A549 (cell line): ENCODE measurements at regions not wholly inside any gene's neighbourhood (a gene's known extent, or its start where the extent isn't known, plus 50 kb on each side); places are given as distances from the start of the nearest gene placed in this dataset.
A peak's percentile ranks its signal among the peaks of the same experiment; 100 is the strongest.

Source experiments
- ATAC-seq, 2 experiments: fragments of 200-7000 bp in 1 of 2; fragments of >200 bp in 1 of 2; cut with Nextera tagmentation in 1 of 2; cut with Tn5 transposase in 1 of 2; 3 replicates each; pipeline versions ENCODE4 v1.8.0 to v1.9.1; 2018 to 2020; ENCODE audit warnings: mild to moderate bottlenecking in 1 of 2, moderate library complexity in 1 of 2
- CTCF ChIA-PET: fragments of 300-600 bp; sonication (Branson Sonifier 250); formaldehyde crosslinking; extraction: SDS; loops from one replicate; lab custom pipeline; 2021; ENCODE audit warnings: antibody characterized with exemption, inconsistent platforms; lab: Yijun Ruan, JAX
- POLR2A ChIA-PET: fragments of 350-600 bp; formaldehyde crosslinking; extraction: SDS; loops from one replicate; lab custom pipeline; 2021; ENCODE audit warnings: antibody characterized with exemption, inconsistent platforms; lab: Yijun Ruan, JAX
- DNase-seq, 2 experiments: peaks; one replicate each; pipeline versions ENCODE4 v3.0.0 to v3.0.0-alpha.2; 2011 to 2016; ENCODE audit warnings: low read depth in 1 of 2, low spot score in 1 of 2
- FAIRE-seq: peaks from 2 replicates; lab custom pipeline; 2011; peaks lifted over from hg19 to GRCh38; lab: Jason Lieb, UNC
- H3K27ac ChIP-seq, 2 experiments: fragments of >200 bp; sonication (Bioruptor Twin); formaldehyde crosslinking; 3 replicates each; pipeline ENCODE4 v1.5.1; 2016 to 2017
- H3K4me1 ChIP-seq: fragments of >200 bp; sonication (Bioruptor Twin); formaldehyde crosslinking; 3 replicates; pipeline ENCODE4 v1.6.1; 2016
- H3K4me2 ChIP-seq: fragments of >200 bp; sonication (Bioruptor Twin); formaldehyde crosslinking; 3 replicates; pipeline ENCODE4 v1.6.1; 2016
- H3K4me3 ChIP-seq: fragments of >200 bp; sonication (Bioruptor Twin); formaldehyde crosslinking; 3 replicates; pipeline ENCODE4 v1.5.1; 2016
- H3K9me3 ChIP-seq: fragments of >200 bp; sonication (Bioruptor Twin); formaldehyde crosslinking; 3 replicates; pipeline ENCODE4 v1.6.1; 2016
- BCL3 ChIP-seq: fragments of >200 bp; sonication (Bioruptor Twin); formaldehyde crosslinking; IDR thresholded peaks from 3 replicates; pipeline ENCODE4 v1.6.1; 2016
- BHLHE40 ChIP-seq: IDR thresholded peaks from 2 replicates; pipeline ENCODE4 v1.6.1; 2012; ENCODE audit warnings: low read depth, low read length, inconsistent platforms
- E2F6 ChIP-seq: IDR thresholded peaks from 2 replicates; pipeline ENCODE4 v1.6.1; 2012; ENCODE audit warnings: low read depth, borderline replicate concordance
- EHF ChIP-seq: fragments of 250-450 bp; sonication (Bioruptor Pico); IDR thresholded peaks from 2 replicates; pipeline ENCODE4 v1.5.0; 2020; ENCODE audit warnings: mild to moderate bottlenecking
- EP300 ChIP-seq, 2 experiments: fragments of >200 bp; sonication (Bioruptor Twin); formaldehyde crosslinking; IDR thresholded peaks; 2 replicates in 1 of 2; 3 replicates in 1 of 2; pipeline ENCODE4 v1.6.1; 2016 to 2017
- ESRRA ChIP-seq: fragments of 150-350 bp; IDR thresholded peaks from 2 replicates; pipeline ENCODE4 v1.6.1; 2014; ENCODE audit warnings: mild to moderate bottlenecking, low read length, borderline replicate concordance
- FOSL2 ChIP-seq, 2 experiments: fragments of 450-650 bp in 1 of 2; fragments of >200 bp in 1 of 2; sonication (Bioruptor Twin) in 1 of 2; formaldehyde crosslinking; IDR thresholded peaks; 2 replicates each; pipeline versions ENCODE4 v1.5.0 to v1.6.1; 2016 to 2020; ENCODE audit warnings: mild to moderate bottlenecking in 1 of 2, moderate library complexity in 1 of 2
- GATA3 ChIP-seq: IDR thresholded peaks from 2 replicates; pipeline ENCODE4 v1.6.1; 2012; ENCODE audit warnings: borderline replicate concordance
- HDAC2 ChIP-seq: fragments of 200-600 bp; sonication (generic); IDR thresholded peaks from 2 replicates; pipeline ENCODE4 v1.6.1; 2016
- HEYL ChIP-seq: fragments of 250-450 bp; sonication (Bioruptor Pico); IDR thresholded peaks from 2 replicates; pipeline ENCODE4 v1.8.0; 2021; ENCODE audit warnings: mild to moderate bottlenecking, moderate library complexity
- HOXB5 ChIP-seq: fragments of 250-450 bp; sonication (Bioruptor Pico); IDR thresholded peaks from 2 replicates; pipeline ENCODE4 v1.5.0; 2020; ENCODE audit warnings: mild to moderate bottlenecking, moderate library complexity
- JUN ChIP-seq, 2 experiments: fragments of >200 bp; sonication (Bioruptor Twin); formaldehyde crosslinking; IDR thresholded peaks; 2 replicates in 1 of 2; 3 replicates in 1 of 2; pipeline ENCODE4 v1.6.1; 2016 to 2017
- PBX3 ChIP-seq: IDR thresholded peaks from 2 replicates; pipeline ENCODE4 v1.6.1; 2012
- POLR2AphosphoS2 ChIP-seq: conservative IDR thresholded peaks from 2 replicates; pipeline ENCODE4 v1.6.1; 2012; ENCODE audit warnings: low read length, improper control_type of control experiment, inconsistent platforms
- REST ChIP-seq: fragments of 200-600 bp; sonication (generic); IDR thresholded peaks from 2 replicates; pipeline ENCODE4 v1.6.1; 2016; ENCODE audit warnings: antibody characterized with exemption, mild to moderate bottlenecking, moderate library complexity
- TFCP2L1 ChIP-seq: fragments of 250-450 bp; sonication (Bioruptor Pico); IDR thresholded peaks from 2 replicates; pipeline ENCODE4 v1.5.0; 2021; ENCODE audit warnings: mild to moderate bottlenecking
- ZNF302 ChIP-seq: fragments of 250-450 bp; sonication (Bioruptor Pico); IDR thresholded peaks from 2 replicates; pipeline ENCODE4 v1.9.0; 2021; ENCODE audit warnings: inconsistent platforms, mild to moderate bottlenecking, moderate library complexity
- WGBS: methylation state at CpG from one replicate; pipeline ENCODE4 v1.1.6; 2017; ENCODE audit errors: missing lambda C conversion rate; 5-methylcytosine and 5-hydroxymethylcytosine counted together

GRCh38 chr12:93982771-93983315 lies 165.5 kb upstream of the PLXNC1 start:
- TF ChIP-seq JUN (IDR thresholded peaks at IDR 0.05), result no peak
- no peak for TF ChIP-seq EP300 (IDR thresholded peaks at IDR 0.05)
- TF ChIP-seq BHLHE40, result no peak
- no peak for TF ChIP-seq FOSL2 (IDR thresholded peaks at IDR 0.05)
- TF ChIP-seq FOSL2 (CRISPR knock-in tag; IDR thresholded peaks at IDR 0.05), result peak; percentile 59
- H3K27ac ChIP-seq, result 0 out of 6 replicates have a peak overlapping the region, but pooled peaks of 1 of the 2 experiments have one; percentile 7
- DNase-seq, result peak in 1 of 2 experiments; percentile 27
- no peak overlapping the region for H3K4me2 ChIP-seq
- FAIRE-seq, result no peak
- peak; percentile 24 to 63; a peak in 3 of 6 replicates for ATAC-seq
- ChIA-PET POLR2A (no interaction called here), CTCF (interaction anchor here (0.6 to 1.6 kb wide), 4 partner anchors 14 to 412 kb away, joined by 3 to 4 read pairs (median 4); no protein-coding TSS in a partner anchor)
- peaks cover 7% of the 10 kb centered on the region; the same call in 1 of the 3 replicates for H3K4me1 ChIP-seq
- 43% methylated on average over 9 of the region's 9 CpGs for WGBS
- H3K9me3 ChIP-seq, result no peaks in the 10 kb centered on the region; the same call in 2 of the 3 replicates
- no peak overlapping the region for H3K4me3 ChIP-seq

- H3K4me1 ChIP-seq, result peaks cover 7% of the 10 kb centered on the region; the same call in 1 of the 3 replicates
- no peak overlapping the region for H3K27ac ChIP-seq
- FAIRE-seq, result no peak
- ATAC-seq, result no peak
- TF ChIP-seq GATA3, result no peak
- TF ChIP-seq HDAC2, result no peak
- TF ChIP-seq POLR2AphosphoS2, result no peak
- no peak for DNase-seq
- WGBS, result 67% methylated on average over 2 of the region's 2 CpGs
- H3K4me2 ChIP-seq, result no peak overlapping the region
- ChIA-PET CTCF (interaction anchor here (1.6 kb wide), 1 partner anchor 413 kb away, joined by 4 read pairs; no protein-coding TSS in a partner anchor), POLR2A (interaction anchor here (0.6 kb wide), 1 partner anchor 1131 kb away, joined by 3 read pairs; no protein-coding TSS in a partner anchor)
- no peaks in the 10 kb centered on the region; the same call in 2 of the 3 replicates for H3K9me3 ChIP-seq
- H3K4me3 ChIP-seq, result no peak overlapping the region
Measured at GRCh38 chr12:93984005-93984404, 164.4 kb upstream of the PLXNC1 start.

GRCh38 chr12:93989949-93990348 lies 158.4 kb upstream of the PLXNC1 start:
- ATAC-seq (no peak), DNase-seq (no peak), FAIRE-seq (no peak)
- Histone ChIP-seq H3K9me3 (no peaks in the 10 kb centered on the region; the same call in 2 of the 3 replicates), H3K4me3 (no peak overlapping the region), H3K4me2 (no peak overlapping the region), H3K4me1 (no peaks in the 10 kb centered on the region), H3K27ac (no peak overlapping the region)
- WGBS, result 96% methylated on average over 1 of the region's 1 CpG
- POLR2A ChIA-PET, result no interaction called here
- CTCF ChIA-PET, result no interaction called here
- TF ChIP-seq ZNF302 (CRISPR knock-in tag) (no peak), TFCP2L1 (no peak), PBX3 (no peak), BCL3 (no peak), E2F6 (no peak), HEYL (no peak), BHLHE40 (no peak), REST (no peak), GATA3 (no peak), POLR2AphosphoS2 (no peak), ESRRA (no peak), EHF (CRISPR knock-in tag) (no peak), HOXB5 (no peak)
